ENCODE measurements at regions not wholly inside any gene's neighbourhood (a gene's known extent, or its start where the extent isn't known, plus 50 kb on each side); places are given as distances from the start of the nearest gene placed in this dataset.

GRCh38 chr21:19771881-19772280 lies 1226.3 kb upstream of the NCAM2 start:
- no peak overlapping the region for H3K4me3 ChIP-seq (ENCODE audit: low read depth, low read length)
- no peaks in the 10 kb centered on the region for H3K27me3 ChIP-seq (replicated peaks)
- no peaks in the 10 kb centered on the region for H3K36me3 ChIP-seq (replicated peaks)
- H3K27ac ChIP-seq = no peak overlapping the region
- no peak for TF ChIP-seq CTCF (IDR thresholded peaks at IDR 0.05; ENCODE audit: low read depth, low read length, missing control alignments)
- no peak for DNase-seq
- in situ Hi-C loops (cut with HindIII; ENCODE audit: low pct_ligation_motif_present, low sequenced_read_pairs) = no loop called here

GRCh38 chr21:19776076-19776475 lies 1222.1 kb upstream of the NCAM2 start:
- TF ChIP-seq CTCF (IDR thresholded peaks at IDR 0.05; ENCODE audit: low read depth, low read length, missing control alignments) = no peak
- in situ Hi-C loops (cut with HindIII; ENCODE audit: low pct_ligation_motif_present, low sequenced_read_pairs) = no loop called here

GRCh38 chr21:19781881-19782652 lies 1216.1 kb upstream of the NCAM2 start:
- H3K4me3 ChIP-seq (ENCODE audit: low read depth, low read length) = no peak overlapping the region
- in situ Hi-C loops (cut with HindIII; ENCODE audit: low pct_ligation_motif_present, low sequenced_read_pairs) = no loop called here
- H3K27ac ChIP-seq = no peak overlapping the region
- no peaks in the 10 kb centered on the region for H3K36me3 ChIP-seq (replicated peaks)
- no peak for DNase-seq
- TF ChIP-seq CTCF (IDR thresholded peaks at IDR 0.05; ENCODE audit: low read depth, low read length, missing control alignments) = no peak
- no peaks in the 10 kb centered on the region for H3K27me3 ChIP-seq (replicated peaks)

More at GRCh38 chr21:19776076-19776475, 1222.1 kb upstream of the NCAM2 start:
- no peak overlapping the region for H3K27ac ChIP-seq
- H3K36me3 ChIP-seq (replicated peaks) = no peaks in the 10 kb centered on the region
- H3K4me3 ChIP-seq (ENCODE audit: low read depth, low read length) = no peak overlapping the region
- no peaks in the 10 kb centered on the region for H3K27me3 ChIP-seq (replicated peaks)
- DNase-seq = no peak

GRCh38 chr21:19785941-19786340 lies 1212.3 kb upstream of the NCAM2 start:
- Histone ChIP-seq H3K36me3 (replicated peaks) (no peaks in the 10 kb centered on the region), H3K27ac (no peak overlapping the region), H3K27me3 (replicated peaks) (no peaks in the 10 kb centered on the region), H3K4me3 (ENCODE audit: low read depth, low read length) (no peak overlapping the region)
- no peak for DNase-seq
- TF ChIP-seq CTCF (IDR thresholded peaks at IDR 0.05; ENCODE audit: low read depth, low read length, missing control alignments) = no peak
- in situ Hi-C loops (cut with HindIII; ENCODE audit: low pct_ligation_motif_present, low sequenced_read_pairs) = no loop called here

GRCh38 chr21:19792004-19792403 lies 1206.2 kb upstream of the NCAM2 start:
- H3K36me3 ChIP-seq (replicated peaks) = no peaks in the 10 kb centered on the region
- in situ Hi-C loops (cut with HindIII; ENCODE audit: low pct_ligation_motif_present, low sequenced_read_pairs) = no loop called here
- H3K27me3 ChIP-seq (replicated peaks) = no peaks in the 10 kb centered on the region
- H3K27ac ChIP-seq = no peak overlapping the region
- TF ChIP-seq CTCF (IDR thresholded peaks at IDR 0.05; ENCODE audit: low read depth, low read length, missing control alignments) = no peak
- no peak overlapping the region for H3K4me3 ChIP-seq (ENCODE audit: low read depth, low read length)
- no peak for DNase-seq

- no peak for DNase-seq
- in situ Hi-C loops (cut with HindIII; ENCODE audit: low pct_ligation_motif_present, low sequenced_read_pairs) = no loop called here
- Histone ChIP-seq H3K36me3 (replicated peaks) (no peaks in the 10 kb centered on the region), H3K27me3 (replicated peaks) (no peaks in the 10 kb centered on the region), H3K4me3 (ENCODE audit: low read depth, low read length) (no peak overlapping the region), H3K27ac (no peak overlapping the region)
- TF ChIP-seq CTCF (IDR thresholded peaks at IDR 0.05; ENCODE audit: low read depth, low read length, missing control alignments) = no peak
Measured at GRCh38 chr21:19807201-19807600, 1191.0 kb upstream of the NCAM2 start.
